ENCODE measurements at regions not wholly inside any gene's neighbourhood (a gene's known extent, or its start where the extent isn't known, plus 50 kb on each side); places are given as distances from the start of the nearest gene placed in this dataset.

- DNase-seq: no peak
Observed at GRCh38 chr9:108710424-108710823, 145.4 kb downstream of the ACTL7B start.

GRCh38 chr9:108709997-108710396 is 145.8 kb downstream of the ACTL7B start:
- DNase-seq: no peak

GRCh38 chr9:108709126-108709525 is 146.7 kb downstream of the ACTL7B start:
- no peak for DNase-seq

- DNase-seq: no peak
Observed at GRCh38 chr9:108708448-108708847, 147.3 kb downstream of the ACTL7B start.

GRCh38 chr9:108707120-108707519 is 148.7 kb downstream of the ACTL7B start:
- DNase-seq: no peak

- DNase-seq: no peak
Observed at GRCh38 chr9:108704156-108704852, 151.5 kb downstream of the ACTL7B start.

GRCh38 chr9:108703429-108703828 is 152.4 kb downstream of the ACTL7B start:
- no peak for DNase-seq

- DNase-seq: no peak
Observed at GRCh38 chr9:108702681-108703080, 153.1 kb downstream of the ACTL7B start.

- no peak for DNase-seq
Observed at GRCh38 chr9:108698801-108699200, 157.0 kb downstream of the ACTL7B start.

GRCh38 chr9:108698231-108698630 is 157.6 kb downstream of the ACTL7B start:
- no peak for DNase-seq

GRCh38 chr9:108696156-108696555 is 159.6 kb downstream of the ACTL7B start:
- no peak for DNase-seq

GRCh38 chr9:108694170-108694569 is 161.6 kb downstream of the ACTL7B start:
- DNase-seq: no peak

GRCh38 chr9:108691614-108692013 is 164.2 kb downstream of the ACTL7B start:
- no peak for DNase-seq

- DNase-seq: no peak
Observed at GRCh38 chr9:108688676-108689075, 167.1 kb downstream of the ACTL7B start.

- DNase-seq: no peak
Observed at GRCh38 chr9:108688051-108688450, 167.7 kb downstream of the ACTL7B start.

GRCh38 chr9:108687006-108687987 is 168.5 kb downstream of the ACTL7B start:
- peak; percentile 29 for DNase-seq

- no peak for DNase-seq
Observed at GRCh38 chr9:108684288-108685025, 171.3 kb downstream of the ACTL7B start.

- no peak for DNase-seq
Observed at GRCh38 chr9:108683245-108683644, 172.5 kb downstream of the ACTL7B start.

- no peak for DNase-seq
Observed at GRCh38 chr9:108681851-108682590, 173.8 kb downstream of the ACTL7B start.

GRCh38 chr9:108680946-108681345 is 174.8 kb downstream of the ACTL7B start:
- DNase-seq: no peak

GRCh38 chr9:108677776-108678175 is 178.0 kb downstream of the ACTL7B start:
- DNase-seq: no peak

GRCh38 chr9:108676355-108676754 is 179.4 kb downstream of the ACTL7B start:
- no peak for DNase-seq

All from left kidney (tissue), 1 donor.